Body of pancreas (tissue), 4 donors: ENCODE measurements at regions not wholly inside any gene's neighbourhood (a gene's known extent, or its start where the extent isn't known, plus 50 kb on each side); places are given as distances from the start of the nearest gene placed in this dataset.
"Not testable (repeated sequence)": the region's sequence is repeated elsewhere in the genome, so short reads cannot be mapped to it uniquely, and the experiment has no call there.

Experiments
- ATAC-seq: fragments of 150-250 bp; one replicate; pipeline ENCODE4 v1.9.1; 2016
- DNase-seq, 4 donors: peaks; one replicate each; pipeline ENCODE4 v3.0.0-alpha.2; 2019
- H3K27ac ChIP-seq, 4 donors: fragments of 200-600 bp; sonication (generic); 1 replicate in 3 of 4; 2 replicates in 1 of 4; pipeline versions ENCODE4 v1.5.1 to v1.6.1; 2016 to 2019; ENCODE audit warnings: mild to moderate bottlenecking in 1 of 4, mixed read lengths in 1 of 4, moderate library complexity in 1 of 4
- H3K27me3 ChIP-seq, 2 donors: fragments of 200-600 bp; sonication (generic); one replicate each; pipeline ENCODE4 v1.6.0; 2016; ENCODE audit warnings: mild to moderate bottlenecking in 1 of 2
- H3K36me3 ChIP-seq, 2 donors: fragments of 200-600 bp; sonication (generic); replicated peaks in 1 of 2; 2 replicates each; pipeline ENCODE4 v1.5.1; 2016; ENCODE audit warnings: low read depth in 2 of 2; ENCODE audit not compliant: insufficient read depth in 1 of 2
- H3K4me1 ChIP-seq: fragments of 200-600 bp; sonication (generic); one replicate; pipeline ENCODE4 v1.6.0; 2016
- H3K4me3 ChIP-seq, 2 donors: fragments of 200-600 bp; sonication (generic); 1 replicate in 1 of 2; 2 replicates in 1 of 2; pipeline ENCODE4 v1.5.1; 2016 to 2019
- H3K9me3 ChIP-seq, 3 donors: fragments of 200-600 bp; sonication (generic); 1 replicate in 2 of 3; 2 replicates in 1 of 3; pipeline ENCODE4 v1.5.1; 2016
- CTCF ChIP-seq, 7 experiments: fragments of 450-650 bp in 4 of 7; fragments of 200-600 bp in 3 of 7; sonication (generic) in 3 of 7; IDR thresholded peaks; one replicate each; pipeline ENCODE4 v1.5.1; 2016 to 2019; ENCODE audit warnings: antibody characterized with exemption in 7 of 7
- POLR2A ChIP-seq, 3 donors: fragments of 450-650 bp; IDR thresholded peaks; one replicate each; pipeline ENCODE4 v1.6.1; 2016; ENCODE audit warnings: antibody characterized with exemption in 3 of 3, mild to moderate bottlenecking in 2 of 3
- WGBS, 2 donors: methylation state at CpG; one replicate each; pipeline ENCODE4 v1.1.5; 2017; 5-methylcytosine and 5-hydroxymethylcytosine counted together
- intact Hi-C: fragments of 100-400 bp; cut with DNase I; formaldehyde crosslinking; loops from one replicate; pipeline ENCODE4 v1.15.1; 2023

GRCh38 chr12:41656454-41656853, 468.3 kb downstream of the PDZRN4 start:
- no peak for ATAC-seq
- no peaks in the 10 kb centered on the region for H3K9me3 ChIP-seq
- DNase-seq = no peak
- no peak overlapping the region for H3K4me3 ChIP-seq
- intact Hi-C loops = no loop called here
- no peaks in the 10 kb centered on the region for H3K27me3 ChIP-seq
- no peaks in the 10 kb centered on the region for H3K4me1 ChIP-seq
- TF ChIP-seq CTCF (IDR thresholded peaks at IDR 0.05) (no peak), POLR2A (IDR thresholded peaks at IDR 0.05) (no peak)
- no peaks in the 10 kb centered on the region for H3K36me3 ChIP-seq
- no peak overlapping the region for H3K27ac ChIP-seq
- 62 to 69% methylated on average over 1 of the region's 1 CpG for WGBS, 2 donors

- no peak for DNase-seq
- ATAC-seq = no peak
- Histone ChIP-seq H3K36me3 (no peaks in the 10 kb centered on the region), H3K27me3 (no peaks in the 10 kb centered on the region), H3K4me3 (no peak overlapping the region), H3K4me1 (no peaks in the 10 kb centered on the region), H3K27ac (no peak overlapping the region), H3K9me3 (no peaks in the 10 kb centered on the region)
- intact Hi-C loops = no loop called here
- TF ChIP-seq CTCF (IDR thresholded peaks at IDR 0.05) (no peak), POLR2A (IDR thresholded peaks at IDR 0.05) (no peak)
- 56 to 60% methylated on average over 7 of the region's 7 CpGs for WGBS, 2 donors
Observed at GRCh38 chr12:41653386-41654326, 465.5 kb downstream of the PDZRN4 start.

GRCh38 chr12:41652981-41653380, 464.9 kb downstream of the PDZRN4 start:
- Histone ChIP-seq H3K27ac (no peak overlapping the region), H3K4me3 (no peak overlapping the region), H3K4me1 (no peaks in the 10 kb centered on the region), H3K36me3 (no peaks in the 10 kb centered on the region), H3K27me3 (no peaks in the 10 kb centered on the region), H3K9me3 (no peaks in the 10 kb centered on the region)
- 61 to 64% methylated on average over 8 of the region's 8 CpGs for WGBS, 2 donors
- ATAC-seq = no peak
- TF ChIP-seq CTCF (IDR thresholded peaks at IDR 0.05) = no peak
- TF ChIP-seq POLR2A (IDR thresholded peaks at IDR 0.05) = no peak
- no peak for DNase-seq
- intact Hi-C loops = no loop called here

GRCh38 chr12:41645624-41646023, 457.5 kb downstream of the PDZRN4 start:
- no peaks in the 10 kb centered on the region for H3K4me1 ChIP-seq
- no peak overlapping the region for H3K4me3 ChIP-seq
- TF ChIP-seq POLR2A (IDR thresholded peaks at IDR 0.05) = no peak
- no peak for TF ChIP-seq CTCF (IDR thresholded peaks at IDR 0.05)
- no peaks in the 10 kb centered on the region for H3K27me3 ChIP-seq
- H3K36me3 ChIP-seq = no peaks in the 10 kb centered on the region
- DNase-seq (no peak), ATAC-seq (no peak)
- WGBS, 2 donors = 70 to 75% methylated on average over 1 of the region's 1 CpG
- H3K27ac ChIP-seq = no peak overlapping the region
- intact Hi-C loops = no loop called here
- no peaks in the 10 kb centered on the region for H3K9me3 ChIP-seq

DNA sequence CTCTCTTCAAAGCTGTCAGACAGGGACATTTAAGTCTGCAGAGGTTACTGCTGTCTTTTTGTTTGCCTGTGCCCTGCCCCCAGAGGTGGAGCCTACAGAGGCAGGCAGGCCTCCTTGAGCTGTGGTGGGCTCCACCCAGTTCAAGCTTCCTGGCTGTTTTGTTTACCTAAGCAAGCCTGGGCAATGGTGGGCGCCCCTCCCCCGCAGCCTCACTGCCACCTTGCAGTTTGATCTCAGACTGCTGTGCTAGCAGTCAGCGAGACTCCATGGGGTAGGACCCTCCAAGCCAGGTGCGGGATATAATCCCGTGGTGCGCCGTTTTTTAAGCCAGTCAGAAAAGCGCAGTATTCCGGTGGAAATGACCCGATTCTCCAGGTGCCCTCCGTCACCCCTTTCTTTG, 454.7 kb downstream of the PDZRN4 start:
- ATAC-seq, DNase-seq, H3K27me3 ChIP-seq, H3K9me3 ChIP-seq, H3K27ac ChIP-seq, H3K4me1 ChIP-seq, intact Hi-C loops, H3K4me3 ChIP-seq, H3K36me3 ChIP-seq: not testable (repeated sequence)
- WGBS, 2 donors = 76 to 77% methylated on average over 11 of the region's 11 CpGs
